Liver (tissue), 8 donors: ENCODE measurements at regions not wholly inside any gene's neighbourhood (a gene's known extent, or its start where the extent isn't known, plus 50 kb on each side); places are given as distances from the start of the nearest gene placed in this dataset.

ENCODE experiments used
- DNase-seq: peaks from one replicate; pipeline ENCODE4 v3.0.0-alpha.2; 2017; ENCODE audit warnings: low spot score
- H3K27ac ChIP-seq, 2 donors: one replicate each; pipeline ENCODE4 v1.7.0; 2013; ENCODE audit warnings: inconsistent platforms in 2 of 2, low read length in 2 of 2, control low read depth in 1 of 2, low read depth in 1 of 2, mild to moderate bottlenecking in 1 of 2
- H3K27me3 ChIP-seq, 4 donors: one replicate each; pipeline versions ENCODE4 v1.6.1 to v1.7.0; 2013; ENCODE audit warnings: low read length in 3 of 4, inconsistent platforms in 1 of 4, mild to moderate bottlenecking in 1 of 4, moderate library complexity in 1 of 4; ENCODE audit not compliant: control insufficient read depth in 4 of 4, insufficient read depth in 4 of 4
- H3K36me3 ChIP-seq, 4 donors: one replicate each; pipeline versions ENCODE4 v1.6.1 to v1.7.0; 2013; ENCODE audit warnings: low read length in 3 of 4, mild to moderate bottlenecking in 3 of 4, low read depth in 1 of 4, moderate library complexity in 1 of 4; ENCODE audit not compliant: control insufficient read depth in 4 of 4, insufficient read depth in 3 of 4
- H3K4me1 ChIP-seq, 4 donors: one replicate each; pipeline versions ENCODE4 v1.6.1 to v1.7.0; 2013; ENCODE audit warnings: low read length in 3 of 4, mild to moderate bottlenecking in 3 of 4, moderate library complexity in 1 of 4; ENCODE audit not compliant: control insufficient read depth in 4 of 4, insufficient read depth in 4 of 4
- H3K4me3 ChIP-seq, 3 donors: one replicate each; pipeline versions ENCODE4 v1.6.1 to v1.7.0; 2013; ENCODE audit warnings: low read length in 3 of 3, control low read depth in 1 of 3, low read depth in 1 of 3, mild to moderate bottlenecking in 1 of 3
- H3K9ac ChIP-seq, 2 donors: one replicate each; pipeline ENCODE4 v1.7.0; 2013; ENCODE audit warnings: low read length in 2 of 2, mild to moderate bottlenecking in 2 of 2, moderate library complexity in 2 of 2, control low read depth in 1 of 2, low read depth in 1 of 2
- H3K9me3 ChIP-seq, 4 donors: one replicate each; pipeline versions ENCODE4 v1.6.1 to v1.7.0; 2013; ENCODE audit warnings: low read length in 3 of 4; ENCODE audit not compliant: control insufficient read depth in 4 of 4
- ATF3 ChIP-seq: IDR thresholded peaks from 2 replicates; pipeline ENCODE4 v1.6.1; 2016; ENCODE audit warnings: antibody characterized with exemption
- EGR1 ChIP-seq, 2 donors: IDR thresholded peaks; 2 replicates each; pipeline ENCODE4 v1.6.1; 2016 to 2018; ENCODE audit warnings: antibody characterized with exemption in 2 of 2, low read depth in 2 of 2
- FOXA1 ChIP-seq: IDR thresholded peaks from 2 replicates; pipeline ENCODE4 v1.6.1; 2016; ENCODE audit warnings: antibody characterized with exemption
- FOXA2 ChIP-seq: IDR thresholded peaks from 2 replicates; pipeline ENCODE4 v1.6.1; 2016; ENCODE audit warnings: antibody characterized with exemption
- GABPA ChIP-seq, 2 donors: IDR thresholded peaks in 1 of 2; conservative IDR thresholded peaks in 1 of 2; 2 replicates each; pipeline ENCODE4 v1.6.1; 2016; ENCODE audit warnings: antibody characterized with exemption in 2 of 2, mild to moderate bottlenecking in 1 of 2, moderate library complexity in 1 of 2
- HNF4A ChIP-seq, 2 donors: conservative IDR thresholded peaks; 2 replicates each; pipeline ENCODE4 v1.6.1; 2016; ENCODE audit warnings: antibody characterized with exemption in 2 of 2, mild to moderate bottlenecking in 2 of 2
- JUND ChIP-seq, 2 donors: IDR thresholded peaks; 2 replicates each; pipeline ENCODE4 v1.6.1; 2016; ENCODE audit warnings: antibody characterized with exemption in 2 of 2
- NR2F2 ChIP-seq: IDR thresholded peaks from 2 replicates; pipeline ENCODE4 v1.6.1; 2016; ENCODE audit warnings: antibody characterized with exemption
- RAD21 ChIP-seq, 2 donors: IDR thresholded peaks; 2 replicates each; pipeline ENCODE4 v1.6.1; 2016; ENCODE audit warnings: antibody characterized with exemption in 2 of 2, mild to moderate bottlenecking in 2 of 2
- REST ChIP-seq: IDR thresholded peaks from 2 replicates; pipeline ENCODE4 v1.6.1; 2016; ENCODE audit warnings: antibody characterized with exemption, mild to moderate bottlenecking
- RXRA ChIP-seq, 2 donors: IDR thresholded peaks; 2 replicates each; pipeline ENCODE4 v1.6.1; 2017 to 2018; ENCODE audit warnings: antibody characterized with exemption in 2 of 2, mild to moderate bottlenecking in 1 of 2
- TAF1 ChIP-seq: conservative IDR thresholded peaks from 2 replicates; pipeline ENCODE4 v1.6.1; 2016; ENCODE audit warnings: antibody characterized with exemption, mild to moderate bottlenecking
- YY1 ChIP-seq: IDR thresholded peaks from 2 replicates; pipeline ENCODE4 v1.6.1; 2016; ENCODE audit warnings: antibody characterized with exemption, mild to moderate bottlenecking
- WGBS: extraction: QIAGEN DNeasy Blood & Tissue Kit; methylation state at CpG from one replicate; pipeline ENCODE4 v1.1.7; 2013; 5-methylcytosine and 5-hydroxymethylcytosine counted together
- TF ChIP-seq, protein P1 (sequence below): IDR thresholded peaks from 2 replicates; pipeline ENCODE4 v1.6.1; 2016; ENCODE audit warnings: antibody characterized with exemption
- TF ChIP-seq, protein P2 (sequence below): fragments of 150-350 bp; IDR thresholded peaks from 2 replicates; pipeline ENCODE4 v1.5.1; 2017; ENCODE audit warnings: improper control_type of control experiment, low read depth, low read length; ENCODE audit not compliant: missing input control
- TF ChIP-seq, protein P3 (sequence below): IDR thresholded peaks from 2 replicates; pipeline ENCODE4 v1.6.1; 2016; ENCODE audit warnings: antibody characterized with exemption
- donor health status: healthy.
- donor health status: healthy.
- donor health status: healthy.
- donor health status: healthy.
- donor health status: healthy.

DNA sequence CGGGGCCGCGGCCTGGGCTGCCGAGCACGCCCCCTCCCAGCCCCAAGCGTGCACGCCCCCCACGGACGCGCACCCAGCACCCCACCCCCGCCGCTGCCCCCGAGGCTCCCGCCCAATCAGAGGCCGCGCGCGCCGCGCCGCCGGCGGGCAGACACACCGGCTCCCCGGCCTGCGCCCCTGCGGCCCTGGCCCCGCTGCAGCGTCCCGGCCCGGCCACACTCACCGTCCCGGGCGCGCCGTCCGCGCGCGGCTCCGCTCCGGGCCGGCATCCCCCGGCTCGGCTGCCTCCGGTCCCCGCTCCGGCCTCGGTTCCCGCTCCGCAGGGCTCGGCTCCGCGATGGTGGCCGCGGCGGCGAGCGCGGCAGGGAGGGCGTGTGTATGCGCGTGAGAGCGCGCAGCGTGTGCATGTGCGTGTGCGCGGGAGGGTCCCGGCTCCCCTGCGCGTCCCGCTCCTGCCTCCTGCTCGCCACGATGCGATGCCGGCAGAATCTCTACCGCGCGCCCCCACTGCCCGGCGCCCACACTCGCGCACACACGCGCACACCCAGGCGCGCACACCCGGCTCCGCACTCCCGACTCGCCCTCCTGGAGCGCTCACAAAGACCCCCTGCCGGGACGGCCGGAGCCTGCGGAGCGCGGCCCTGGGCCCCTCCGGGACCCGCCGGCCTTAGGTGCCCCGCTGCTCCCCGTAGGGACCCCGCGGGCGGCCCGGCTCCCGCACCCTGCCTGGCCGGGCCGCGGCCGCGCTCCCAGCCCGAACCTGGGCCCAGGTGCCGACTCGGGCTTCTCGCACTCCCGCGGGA, 186.5 kb upstream of the LINGO1 start:
- Histone ChIP-seq H3K27me3 (peaks cover 7 to 13% (median 12%) of the 10 kb centered on the region in 4 donors), H3K4me1 (peaks cover 7 to 14% (median 13%) of the 10 kb centered on the region in 4 donors), H3K9ac (no peak overlapping the region), H3K27ac (no peak overlapping the region), H3K36me3 (no peaks in the 10 kb centered on the region), H3K4me3 (peak overlapping the region in 1 of 3 donors; percentile 38), H3K9me3 (no peaks in the 10 kb centered on the region)
- DNase-seq = no peak
- WGBS = 2% methylated on average over 120 of the region's 120 CpGs
- TF ChIP-seq RXRA (IDR thresholded peaks at IDR 0.05) (no peak), ATF3 (no peak), FOXA2 (no peak), FOXA1 (no peak), HNF4A (conservative IDR thresholded peaks at IDR 0.05) (no peak), GABPA (IDR thresholded peaks at IDR 0.05 in 1 of 2, conservative IDR thresholded peaks at IDR 0.05 in 1 of 2) (no peak), NR2F2 (no peak), REST (no peak), EGR1 (IDR thresholded peaks at IDR 0.05; ENCODE audit: low read depth in 2 of 2) (no peak), JUND (IDR thresholded peaks at IDR 0.05) (no peak), RAD21 (IDR thresholded peaks at IDR 0.05) (no peak), TAF1 (no peak), YY1 (no peak)
- TF ChIP-seq, protein P1, sequence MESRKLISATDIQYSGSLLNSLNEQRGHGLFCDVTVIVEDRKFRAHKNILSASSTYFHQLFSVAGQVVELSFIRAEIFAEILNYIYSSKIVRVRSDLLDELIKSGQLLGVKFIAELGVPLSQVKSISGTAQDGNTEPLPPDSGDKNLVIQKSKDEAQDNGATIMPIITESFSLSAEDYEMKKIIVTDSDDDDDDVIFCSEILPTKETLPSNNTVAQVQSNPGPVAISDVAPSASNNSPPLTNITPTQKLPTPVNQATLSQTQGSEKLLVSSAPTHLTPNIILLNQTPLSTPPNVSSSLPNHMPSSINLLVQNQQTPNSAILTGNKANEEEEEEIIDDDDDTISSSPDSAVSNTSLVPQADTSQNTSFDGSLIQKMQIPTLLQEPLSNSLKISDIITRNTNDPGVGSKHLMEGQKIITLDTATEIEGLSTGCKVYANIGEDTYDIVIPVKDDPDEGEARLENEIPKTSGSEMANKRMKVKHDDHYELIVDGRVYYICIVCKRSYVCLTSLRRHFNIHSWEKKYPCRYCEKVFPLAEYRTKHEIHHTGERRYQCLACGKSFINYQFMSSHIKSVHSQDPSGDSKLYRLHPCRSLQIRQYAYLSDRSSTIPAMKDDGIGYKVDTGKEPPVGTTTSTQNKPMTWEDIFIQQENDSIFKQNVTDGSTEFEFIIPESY = no peak
- TF ChIP-seq, protein P2, sequence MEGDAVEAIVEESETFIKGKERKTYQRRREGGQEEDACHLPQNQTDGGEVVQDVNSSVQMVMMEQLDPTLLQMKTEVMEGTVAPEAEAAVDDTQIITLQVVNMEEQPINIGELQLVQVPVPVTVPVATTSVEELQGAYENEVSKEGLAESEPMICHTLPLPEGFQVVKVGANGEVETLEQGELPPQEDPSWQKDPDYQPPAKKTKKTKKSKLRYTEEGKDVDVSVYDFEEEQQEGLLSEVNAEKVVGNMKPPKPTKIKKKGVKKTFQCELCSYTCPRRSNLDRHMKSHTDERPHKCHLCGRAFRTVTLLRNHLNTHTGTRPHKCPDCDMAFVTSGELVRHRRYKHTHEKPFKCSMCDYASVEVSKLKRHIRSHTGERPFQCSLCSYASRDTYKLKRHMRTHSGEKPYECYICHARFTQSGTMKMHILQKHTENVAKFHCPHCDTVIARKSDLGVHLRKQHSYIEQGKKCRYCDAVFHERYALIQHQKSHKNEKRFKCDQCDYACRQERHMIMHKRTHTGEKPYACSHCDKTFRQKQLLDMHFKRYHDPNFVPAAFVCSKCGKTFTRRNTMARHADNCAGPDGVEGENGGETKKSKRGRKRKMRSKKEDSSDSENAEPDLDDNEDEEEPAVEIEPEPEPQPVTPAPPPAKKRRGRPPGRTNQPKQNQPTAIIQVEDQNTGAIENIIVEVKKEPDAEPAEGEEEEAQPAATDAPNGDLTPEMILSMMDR = no peak
- TF ChIP-seq, protein P3, sequence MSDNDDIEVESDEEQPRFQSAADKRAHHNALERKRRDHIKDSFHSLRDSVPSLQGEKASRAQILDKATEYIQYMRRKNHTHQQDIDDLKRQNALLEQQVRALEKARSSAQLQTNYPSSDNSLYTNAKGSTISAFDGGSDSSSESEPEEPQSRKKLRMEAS = no peak
